ENCODE measurements at regions not wholly inside any gene's neighbourhood (a gene's known extent, or its start where the extent isn't known, plus 50 kb on each side); places are given as distances from the start of the nearest gene placed in this dataset.

GRCh38 chr13:68727798-68728197 is 1379.8 kb upstream of the ATXN8OS start:
- TF ChIP-seq CTCF (IDR thresholded peaks at IDR 0.05; ENCODE audit: low read depth, low read length) (no peak), MYC (IDR thresholded peaks at IDR 0.05; ENCODE audit: low read depth, low read length) (no peak)
